Omental fat pad (tissue), 3 donors: ENCODE measurements at regions not wholly inside any gene's neighbourhood (a gene's known extent, or its start where the extent isn't known, plus 50 kb on each side); places are given as distances from the start of the nearest gene placed in this dataset.

Experiments used
- ATAC-seq: fragments of 150-250 bp; one replicate; pipeline ENCODE4 v1.9.1; 2016; ENCODE audit warnings: mild to moderate bottlenecking, moderate library complexity; ENCODE audit not compliant: low FRiP score
- DNase-seq: peaks from one replicate; pipeline ENCODE4 v3.0.0-alpha.2; 2019; ENCODE audit warnings: low spot score
- TF ChIP-seq, protein P1 (sequence below), 3 donors: fragments of 450-650 bp; IDR thresholded peaks; one replicate each; pipeline ENCODE4 v1.5.1; 2016 to 2017; ENCODE audit warnings: antibody characterized with exemption in 3 of 3, mild to moderate bottlenecking in 3 of 3, moderate library complexity in 2 of 3

DNA sequence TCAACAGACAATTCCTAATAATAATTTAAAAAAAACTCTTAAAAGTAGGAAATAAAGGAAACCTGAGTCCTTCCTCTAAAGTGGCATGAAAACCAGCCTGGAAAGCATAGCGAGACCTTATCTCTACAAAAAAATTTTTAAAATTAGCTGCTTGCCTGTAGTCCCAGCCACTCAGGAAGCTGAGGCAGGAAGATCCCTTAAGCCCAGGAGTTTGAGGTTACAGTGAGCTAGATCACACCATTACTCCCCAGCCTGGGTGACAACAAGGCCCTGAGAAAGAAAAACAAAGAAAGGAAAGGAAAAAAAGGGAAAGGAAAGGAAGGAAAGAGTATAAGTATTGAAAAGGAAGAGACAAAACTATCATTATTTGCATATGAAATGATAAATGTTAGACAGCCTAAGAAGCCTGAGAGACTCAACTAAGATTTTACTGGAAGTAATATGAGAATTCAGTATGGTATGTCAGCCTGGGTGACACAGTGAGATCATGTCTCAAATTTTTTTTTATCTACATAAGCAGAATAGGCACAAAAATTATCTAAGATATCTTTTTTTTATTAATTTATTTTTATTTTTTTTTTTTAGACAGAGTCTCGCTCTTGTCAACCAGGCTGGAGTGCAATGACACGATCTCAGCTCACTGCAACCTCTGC lies 113.0 kb downstream of the GOSR1 start:
- ATAC-seq (no peak), DNase-seq (no peak)
- TF ChIP-seq, protein P1, sequence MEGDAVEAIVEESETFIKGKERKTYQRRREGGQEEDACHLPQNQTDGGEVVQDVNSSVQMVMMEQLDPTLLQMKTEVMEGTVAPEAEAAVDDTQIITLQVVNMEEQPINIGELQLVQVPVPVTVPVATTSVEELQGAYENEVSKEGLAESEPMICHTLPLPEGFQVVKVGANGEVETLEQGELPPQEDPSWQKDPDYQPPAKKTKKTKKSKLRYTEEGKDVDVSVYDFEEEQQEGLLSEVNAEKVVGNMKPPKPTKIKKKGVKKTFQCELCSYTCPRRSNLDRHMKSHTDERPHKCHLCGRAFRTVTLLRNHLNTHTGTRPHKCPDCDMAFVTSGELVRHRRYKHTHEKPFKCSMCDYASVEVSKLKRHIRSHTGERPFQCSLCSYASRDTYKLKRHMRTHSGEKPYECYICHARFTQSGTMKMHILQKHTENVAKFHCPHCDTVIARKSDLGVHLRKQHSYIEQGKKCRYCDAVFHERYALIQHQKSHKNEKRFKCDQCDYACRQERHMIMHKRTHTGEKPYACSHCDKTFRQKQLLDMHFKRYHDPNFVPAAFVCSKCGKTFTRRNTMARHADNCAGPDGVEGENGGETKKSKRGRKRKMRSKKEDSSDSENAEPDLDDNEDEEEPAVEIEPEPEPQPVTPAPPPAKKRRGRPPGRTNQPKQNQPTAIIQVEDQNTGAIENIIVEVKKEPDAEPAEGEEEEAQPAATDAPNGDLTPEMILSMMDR (IDR thresholded peaks at IDR 0.05), result no peak

DNA sequence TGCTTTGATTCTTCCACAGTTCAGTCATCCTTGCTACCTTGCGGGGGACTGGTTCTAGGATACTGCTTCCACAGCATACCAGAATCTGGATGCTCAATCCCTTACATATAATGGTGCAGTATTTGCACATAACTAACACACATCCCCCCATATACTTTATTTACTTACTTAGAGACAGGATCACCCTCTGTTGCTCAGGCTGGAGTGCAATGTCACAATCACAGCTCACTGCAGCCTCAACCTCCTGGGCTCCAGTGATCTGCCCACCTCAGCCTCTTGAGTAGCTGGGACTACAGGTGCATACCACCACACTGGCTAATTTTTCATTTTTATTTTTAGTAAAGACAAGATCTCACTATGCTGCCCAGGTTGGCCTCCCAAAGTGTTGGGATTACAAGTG lies 112.2 kb downstream of the GOSR1 start:
- DNase-seq (no peak), ATAC-seq (no peak)
- TF ChIP-seq, protein P1 (IDR thresholded peaks at IDR 0.05), result no peak

DNA sequence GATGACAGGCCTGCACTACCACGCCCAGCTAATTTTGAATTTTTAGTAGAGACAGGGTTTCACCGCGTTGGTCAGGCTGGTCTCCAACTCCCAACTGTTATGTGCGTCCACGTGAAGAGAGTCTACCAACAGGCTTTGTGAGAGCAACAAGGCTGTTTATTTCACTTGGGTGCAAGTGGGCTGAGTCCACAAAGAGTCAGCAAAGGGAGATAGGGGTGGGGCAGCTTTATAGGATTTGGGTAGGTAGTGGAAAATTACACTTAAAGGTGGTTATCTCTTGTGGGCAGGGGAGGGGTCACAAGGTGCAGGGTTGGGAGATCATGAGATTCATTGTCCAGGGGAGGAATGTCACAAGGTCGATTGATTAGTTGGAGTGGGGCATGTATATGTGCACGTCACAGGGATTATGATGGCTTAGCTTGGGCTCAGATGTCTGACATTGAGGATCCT lies 111.6 kb downstream of the GOSR1 start:
- TF ChIP-seq, protein P1 (IDR thresholded peaks at IDR 0.05), result no peak
- ATAC-seq (no peak), DNase-seq (no peak)

DNA sequence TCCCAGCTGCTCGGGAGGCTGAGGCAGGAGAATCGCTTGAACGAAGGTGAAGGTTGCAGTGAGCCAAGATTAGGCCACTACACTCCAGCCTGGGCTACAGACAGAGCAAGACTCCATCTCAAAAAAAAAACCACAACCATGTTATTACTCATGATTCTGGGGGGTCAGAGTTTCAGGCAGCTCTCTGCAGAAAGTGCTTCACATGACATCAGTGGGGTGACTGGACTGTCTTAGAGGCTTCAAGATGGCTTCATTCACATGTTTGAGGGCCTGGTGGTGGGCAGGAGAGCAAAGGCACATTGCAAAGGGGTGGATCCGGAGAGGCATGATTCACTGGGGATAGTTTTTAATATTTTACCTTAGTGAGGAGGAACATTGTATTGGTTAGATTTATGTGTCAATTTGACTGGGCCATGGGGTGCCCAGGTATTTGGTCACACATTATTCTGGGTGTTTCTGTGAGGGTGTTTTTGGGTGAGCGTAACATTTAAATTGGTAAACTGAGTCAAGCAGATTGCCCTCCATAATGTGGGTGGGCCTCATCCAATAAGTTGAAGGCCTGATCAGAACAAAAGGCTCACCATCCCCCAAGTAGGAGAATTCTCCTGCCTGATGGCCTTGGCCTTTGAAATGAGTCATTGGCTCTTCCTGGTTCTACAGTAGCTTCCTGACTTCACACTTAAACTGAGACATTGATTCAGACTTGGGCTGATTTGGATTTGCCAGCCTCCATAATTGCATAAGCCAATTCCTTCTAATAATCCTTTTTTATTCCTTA lies 109.8 kb downstream of the GOSR1 start:
- TF ChIP-seq, protein P1 (IDR thresholded peaks at IDR 0.05), result no peak
- DNase-seq (no peak), ATAC-seq (no peak)

DNA sequence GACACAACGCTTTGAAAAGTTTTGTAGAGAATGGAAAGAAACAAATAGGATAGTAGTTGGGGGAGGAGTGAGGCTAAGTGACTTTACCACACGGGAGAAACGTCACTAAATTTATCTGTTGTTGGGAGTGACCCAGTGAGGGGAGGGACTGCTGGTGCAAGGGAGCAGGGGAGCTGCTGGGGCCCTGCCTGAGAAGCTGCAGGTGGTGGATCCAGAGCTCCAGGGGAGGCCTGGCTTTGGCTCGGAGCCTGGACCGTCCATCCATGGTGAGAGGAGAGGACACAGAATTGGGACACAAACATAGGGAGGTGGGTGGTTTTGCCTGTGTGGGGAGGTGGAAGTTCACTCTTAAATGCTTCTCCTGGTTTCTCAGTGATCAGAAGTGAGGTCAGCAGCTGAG lies 107.6 kb downstream of the GOSR1 start:
- ATAC-seq (no peak), DNase-seq (no peak)
- TF ChIP-seq, protein P1 (IDR thresholded peaks at IDR 0.05), result no peak

DNA sequence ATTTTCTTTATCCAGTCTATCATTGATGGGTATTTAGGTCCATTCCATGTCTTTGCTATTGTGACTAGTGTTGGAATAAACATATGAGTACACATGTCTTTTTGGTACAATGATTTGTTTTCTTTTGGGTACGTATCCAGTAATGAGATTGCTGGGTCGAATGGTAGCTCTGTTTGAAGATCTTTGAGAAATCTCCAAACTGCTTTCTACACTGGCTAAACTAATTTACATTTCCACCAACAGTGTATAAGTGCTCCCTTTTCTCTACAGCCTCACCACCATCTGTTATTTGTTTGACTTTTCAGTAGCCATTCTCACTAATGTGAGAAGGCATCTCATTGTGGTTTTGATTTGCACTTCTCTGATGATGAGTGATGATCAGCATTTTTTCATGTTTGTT lies 103.7 kb downstream of the GOSR1 start:
- TF ChIP-seq, protein P1 (IDR thresholded peaks at IDR 0.05), result no peak
- DNase-seq (no peak), ATAC-seq (no peak)
